GM12878 (cell line): ENCODE measurements at regions not wholly inside any gene's neighbourhood (a gene's known extent, or its start where the extent isn't known, plus 50 kb on each side); places are given as distances from the start of the nearest gene placed in this dataset.

Experiments used
- CEBPB ChIP-seq, 2 experiments: fragments of 150-350 bp in 1 of 2; IDR thresholded peaks; 2 replicates each; pipeline ENCODE4 v1.6.1; 2012 to 2014; ENCODE audit warnings: low read depth in 2 of 2, low read length in 2 of 2, borderline replicate concordance in 1 of 2, inconsistent platforms in 1 of 2
- CHD2 ChIP-seq: IDR thresholded peaks from 2 replicates; pipeline ENCODE4 v1.6.1; 2011; ENCODE audit warnings: low read depth, low read length, improper control_type of control experiment, borderline replicate concordance
- HDGF ChIP-seq: fragments of 450-650 bp; IDR thresholded peaks from 2 replicates; pipeline ENCODE4 v1.6.1; 2016; ENCODE audit warnings: antibody characterized with exemption
- NR2C2 ChIP-seq: IDR thresholded peaks from 2 replicates; pipeline ENCODE4 v1.6.1; 2011; ENCODE audit warnings: borderline replicate concordance, low read depth; ENCODE audit not compliant: control insufficient read depth, insufficient read length
- POLR2A ChIP-seq: IDR thresholded peaks from 2 replicates; pipeline ENCODE4 v1.6.1; 2011; ENCODE audit warnings: low read depth, mild to moderate bottlenecking, low read length
- RAD21 ChIP-seq: IDR thresholded peaks from 2 replicates; pipeline ENCODE4 v1.6.1; 2011; ENCODE audit warnings: mild to moderate bottlenecking, low read depth, low read length, moderate library complexity; ENCODE audit not compliant: insufficient read depth
- SREBF2 ChIP-seq: IDR thresholded peaks from 2 replicates; pipeline ENCODE4 v1.6.1; 2012; ENCODE audit warnings: mild to moderate bottlenecking, low read length
- SUZ12 ChIP-seq: fragments of 200-600 bp; sonication (generic); IDR thresholded peaks from one replicate; pipeline ENCODE4 v1.6.1; 2018; ENCODE audit warnings: antibody characterized with exemption, mild to moderate bottlenecking; ENCODE audit not compliant: unreplicated experiment
- ZBED1 ChIP-seq: IDR thresholded peaks from 2 replicates; pipeline ENCODE4 v1.6.1; 2016; ENCODE audit warnings: borderline replicate concordance
- ZNF274 ChIP-seq: IDR thresholded peaks from one replicate; pipeline ENCODE4 v1.8.0; 2011; ENCODE audit not compliant: insufficient read length, insufficient read depth
- TF ChIP-seq, protein P1 (sequence below), 3 experiments: IDR thresholded peaks in 2 of 3; conservative IDR thresholded peaks in 1 of 3; 2 replicates each; pipeline ENCODE4 v1.5.1; 2011; ENCODE audit warnings: low read depth in 3 of 3, low read length in 3 of 3, mild to moderate bottlenecking in 3 of 3, control low read depth in 2 of 3, moderate library complexity in 2 of 3, inconsistent platforms in 1 of 3, mixed read lengths in 1 of 3; ENCODE audit not compliant: control insufficient read depth in 2 of 3, insufficient read depth in 1 of 3; ENCODE audit errors: extremely low read depth in 1 of 3
- TF ChIP-seq, protein P2 (sequence below): IDR thresholded peaks from 2 replicates; pipeline ENCODE4 v1.6.1; 2012; ENCODE audit warnings: low read length, inconsistent platforms
- TF ChIP-seq, protein P3 (sequence below): IDR thresholded peaks from 2 replicates; pipeline ENCODE4 v1.6.1; 2011; ENCODE audit warnings: mild to moderate bottlenecking, low read depth, low read length, moderate library complexity; ENCODE audit not compliant: insufficient replicate concordance

DNA sequence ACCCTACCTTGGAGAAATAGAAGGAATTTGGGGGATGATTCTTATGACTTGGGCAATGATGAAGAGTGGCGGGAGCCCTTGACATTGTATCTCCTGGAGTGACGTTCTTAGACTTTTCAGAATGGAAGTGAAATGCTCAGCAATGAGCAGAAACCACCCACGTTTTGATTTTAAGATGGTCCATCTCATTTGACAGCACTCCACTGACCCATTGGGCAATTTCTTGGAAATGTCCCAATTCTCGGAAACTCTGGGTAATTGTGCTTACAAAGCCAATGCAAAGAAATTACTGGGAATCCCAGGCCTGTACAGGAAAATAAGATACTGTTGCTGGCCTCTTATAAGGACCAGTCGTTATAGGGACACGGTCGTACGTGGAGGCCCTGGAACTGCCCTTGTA, 170.0 kb upstream of the COPS8 start:
- TF ChIP-seq RAD21 (no peak), POLR2A (no peak), NR2C2 (no peak), HDGF (no peak), SREBF2 (no peak), ZBED1 (no peak), SUZ12 (no peak), ZNF274 (no peak), CEBPB (IDR thresholded peaks at IDR 0.05; ENCODE audit: borderline replicate concordance in 1 of 2, low read depth in 2 of 2, low read length in 2 of 2) (no peak), CHD2 (no peak)
- TF ChIP-seq, protein P1, sequence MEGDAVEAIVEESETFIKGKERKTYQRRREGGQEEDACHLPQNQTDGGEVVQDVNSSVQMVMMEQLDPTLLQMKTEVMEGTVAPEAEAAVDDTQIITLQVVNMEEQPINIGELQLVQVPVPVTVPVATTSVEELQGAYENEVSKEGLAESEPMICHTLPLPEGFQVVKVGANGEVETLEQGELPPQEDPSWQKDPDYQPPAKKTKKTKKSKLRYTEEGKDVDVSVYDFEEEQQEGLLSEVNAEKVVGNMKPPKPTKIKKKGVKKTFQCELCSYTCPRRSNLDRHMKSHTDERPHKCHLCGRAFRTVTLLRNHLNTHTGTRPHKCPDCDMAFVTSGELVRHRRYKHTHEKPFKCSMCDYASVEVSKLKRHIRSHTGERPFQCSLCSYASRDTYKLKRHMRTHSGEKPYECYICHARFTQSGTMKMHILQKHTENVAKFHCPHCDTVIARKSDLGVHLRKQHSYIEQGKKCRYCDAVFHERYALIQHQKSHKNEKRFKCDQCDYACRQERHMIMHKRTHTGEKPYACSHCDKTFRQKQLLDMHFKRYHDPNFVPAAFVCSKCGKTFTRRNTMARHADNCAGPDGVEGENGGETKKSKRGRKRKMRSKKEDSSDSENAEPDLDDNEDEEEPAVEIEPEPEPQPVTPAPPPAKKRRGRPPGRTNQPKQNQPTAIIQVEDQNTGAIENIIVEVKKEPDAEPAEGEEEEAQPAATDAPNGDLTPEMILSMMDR (IDR thresholded peaks at IDR 0.05 in 2 of 3, conservative IDR thresholded peaks at IDR 0.05 in 1 of 3; ENCODE audit: control insufficient read depth in 2 of 3, extremely low read depth in 1 of 3, insufficient read depth in 1 of 3, low read depth in 3 of 3, low read length in 3 of 3): no peak
- TF ChIP-seq, protein P2, sequence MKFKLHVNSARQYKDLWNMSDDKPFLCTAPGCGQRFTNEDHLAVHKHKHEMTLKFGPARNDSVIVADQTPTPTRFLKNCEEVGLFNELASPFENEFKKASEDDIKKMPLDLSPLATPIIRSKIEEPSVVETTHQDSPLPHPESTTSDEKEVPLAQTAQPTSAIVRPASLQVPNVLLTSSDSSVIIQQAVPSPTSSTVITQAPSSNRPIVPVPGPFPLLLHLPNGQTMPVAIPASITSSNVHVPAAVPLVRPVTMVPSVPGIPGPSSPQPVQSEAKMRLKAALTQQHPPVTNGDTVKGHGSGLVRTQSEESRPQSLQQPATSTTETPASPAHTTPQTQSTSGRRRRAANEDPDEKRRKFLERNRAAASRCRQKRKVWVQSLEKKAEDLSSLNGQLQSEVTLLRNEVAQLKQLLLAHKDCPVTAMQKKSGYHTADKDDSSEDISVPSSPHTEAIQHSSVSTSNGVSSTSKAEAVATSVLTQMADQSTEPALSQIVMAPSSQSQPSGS: no peak
- TF ChIP-seq, protein P3, sequence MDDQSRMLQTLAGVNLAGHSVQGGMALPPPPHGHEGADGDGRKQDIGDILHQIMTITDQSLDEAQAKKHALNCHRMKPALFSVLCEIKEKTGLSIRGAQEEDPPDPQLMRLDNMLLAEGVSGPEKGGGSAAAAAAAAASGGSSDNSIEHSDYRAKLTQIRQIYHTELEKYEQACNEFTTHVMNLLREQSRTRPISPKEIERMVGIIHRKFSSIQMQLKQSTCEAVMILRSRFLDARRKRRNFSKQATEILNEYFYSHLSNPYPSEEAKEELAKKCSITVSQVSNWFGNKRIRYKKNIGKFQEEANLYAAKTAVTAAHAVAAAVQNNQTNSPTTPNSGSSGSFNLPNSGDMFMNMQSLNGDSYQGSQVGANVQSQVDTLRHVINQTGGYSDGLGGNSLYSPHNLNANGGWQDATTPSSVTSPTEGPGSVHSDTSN: no peak
